HG03135 (cell line): ENCODE measurements at regions not wholly inside any gene's neighbourhood (a gene's known extent, or its start where the extent isn't known, plus 50 kb on each side); places are given as distances from the start of the nearest gene placed in this dataset.
A peak's percentile ranks its signal among the peaks of the same experiment; 100 is the strongest.

Experiments used
- ATAC-seq: cut with Tn5 transposase; IDR thresholded peaks from one replicate; pipeline ENCODE4 v1.9.1; 2021; ENCODE audit warnings: mild to moderate bottlenecking, moderate library complexity; ENCODE audit not compliant: unreplicated experiment

DNA sequence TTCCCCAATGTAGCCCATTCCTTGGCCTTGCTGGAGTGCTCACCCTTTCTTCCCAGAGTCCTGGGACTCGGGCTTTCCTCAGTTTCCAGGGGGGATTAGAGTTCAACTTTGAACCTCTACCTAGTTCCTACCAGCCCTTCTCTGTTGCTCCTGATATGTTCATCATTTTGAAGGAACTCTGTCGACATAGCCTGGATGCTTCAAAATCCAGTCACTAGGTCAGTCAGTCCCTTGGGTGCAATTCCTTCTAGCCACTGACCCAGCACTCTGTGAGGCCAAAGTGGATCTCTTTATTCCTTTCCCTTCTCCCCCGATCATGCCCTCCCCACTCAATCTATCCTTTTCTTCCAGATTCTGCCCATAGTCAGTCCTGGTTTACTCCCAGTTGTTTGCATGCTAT lies 72.3 kb upstream of the TMCC3 start:
- no peak for ATAC-seq

DNA sequence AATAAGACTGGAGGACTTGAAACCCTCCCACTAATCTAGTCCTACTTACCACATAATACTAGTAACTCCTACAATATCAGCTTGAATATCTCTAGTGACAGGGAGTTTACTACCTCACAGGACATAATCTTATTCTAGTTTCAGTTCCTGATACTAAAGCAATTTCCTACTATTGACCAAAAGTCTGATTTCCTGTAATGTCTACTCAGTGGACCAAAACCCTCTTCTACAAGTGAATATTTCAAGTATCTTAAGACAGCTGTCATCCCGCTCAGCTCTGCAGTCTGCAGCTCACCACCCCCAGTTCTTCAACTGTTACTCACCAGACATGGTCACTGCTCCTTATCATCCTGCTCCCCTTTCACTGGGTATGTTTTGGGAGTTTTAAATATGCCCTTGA lies 70.8 kb upstream of the TMCC3 start:
- ATAC-seq = peak; percentile 90

DNA sequence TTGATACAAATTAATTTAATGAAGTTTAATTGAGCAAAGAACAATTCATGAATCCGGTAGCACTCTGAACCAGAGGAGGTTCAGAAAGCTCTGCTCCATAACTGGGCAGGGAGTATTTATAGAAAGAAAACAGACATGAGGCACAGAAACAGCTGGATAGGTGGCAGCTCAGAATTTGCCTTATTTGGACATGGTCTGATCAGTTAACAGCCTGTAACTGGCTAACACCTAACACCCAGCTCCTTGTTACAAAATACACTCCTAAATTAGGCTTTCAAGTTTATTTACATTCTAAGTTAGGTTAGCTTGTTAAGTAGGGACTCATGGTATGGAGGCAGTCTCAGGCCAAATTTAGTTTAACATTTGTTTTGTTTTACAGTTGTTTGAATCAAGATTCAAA lies 67.8 kb upstream of the TMCC3 start:
- ATAC-seq = no peak

DNA sequence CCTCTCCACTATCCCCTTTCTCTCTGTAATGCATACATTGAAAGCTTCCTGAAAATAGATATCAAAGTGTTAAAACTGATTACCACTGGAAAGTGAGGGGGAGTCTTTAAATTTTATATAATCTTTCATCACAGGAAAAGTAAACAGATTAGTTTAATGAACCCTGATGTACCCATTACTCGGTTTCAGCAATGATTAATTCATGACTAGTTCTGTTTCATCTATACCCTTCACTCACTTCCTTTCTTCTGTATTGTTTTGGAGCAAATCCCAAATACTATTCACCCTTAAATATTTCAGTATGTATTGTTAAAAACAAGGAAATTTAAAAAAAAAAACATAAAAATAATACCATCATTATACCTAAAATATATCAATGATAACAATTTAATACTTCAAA lies 67.3 kb upstream of the TMCC3 start:
- no peak for ATAC-seq

DNA sequence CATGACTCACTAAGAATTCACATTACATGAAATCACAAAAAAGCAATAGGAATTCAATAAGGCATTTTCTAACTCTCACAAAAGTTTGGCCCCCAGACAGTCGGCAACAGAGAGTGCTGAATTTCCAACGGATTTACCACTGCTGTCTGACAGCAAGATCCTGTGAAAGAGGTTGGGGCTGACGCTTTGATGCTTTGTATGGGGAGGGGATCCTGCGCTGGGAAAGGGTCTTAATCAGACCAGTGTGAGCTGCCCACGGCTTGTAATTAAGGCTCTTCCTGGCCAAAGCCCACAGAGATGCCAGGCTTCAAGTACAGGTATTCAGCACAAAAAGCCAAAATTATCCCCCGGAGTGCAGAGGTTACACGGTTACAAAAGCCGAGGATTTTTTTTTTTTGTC lies 66.8 kb upstream of the TMCC3 start:
- no peak for ATAC-seq

DNA sequence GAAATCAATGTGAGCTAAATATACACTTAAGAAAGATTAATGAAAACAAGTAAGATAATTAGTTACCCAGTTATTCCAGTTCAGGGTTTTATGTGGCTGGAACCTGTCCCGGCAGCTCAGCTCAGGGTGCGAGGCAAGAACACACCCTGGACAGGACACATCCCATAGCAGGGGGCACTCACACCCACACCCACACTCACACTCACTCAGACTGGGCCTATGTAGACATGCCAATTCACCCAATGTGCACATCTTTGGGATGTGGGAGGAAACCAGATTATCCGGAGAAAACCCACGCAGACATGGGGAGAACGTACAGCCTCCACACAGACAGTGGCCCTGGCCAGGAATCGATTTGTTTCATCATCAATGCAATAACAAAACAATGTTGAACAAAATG lies 66.0 kb upstream of the TMCC3 start:
- no peak for ATAC-seq

DNA sequence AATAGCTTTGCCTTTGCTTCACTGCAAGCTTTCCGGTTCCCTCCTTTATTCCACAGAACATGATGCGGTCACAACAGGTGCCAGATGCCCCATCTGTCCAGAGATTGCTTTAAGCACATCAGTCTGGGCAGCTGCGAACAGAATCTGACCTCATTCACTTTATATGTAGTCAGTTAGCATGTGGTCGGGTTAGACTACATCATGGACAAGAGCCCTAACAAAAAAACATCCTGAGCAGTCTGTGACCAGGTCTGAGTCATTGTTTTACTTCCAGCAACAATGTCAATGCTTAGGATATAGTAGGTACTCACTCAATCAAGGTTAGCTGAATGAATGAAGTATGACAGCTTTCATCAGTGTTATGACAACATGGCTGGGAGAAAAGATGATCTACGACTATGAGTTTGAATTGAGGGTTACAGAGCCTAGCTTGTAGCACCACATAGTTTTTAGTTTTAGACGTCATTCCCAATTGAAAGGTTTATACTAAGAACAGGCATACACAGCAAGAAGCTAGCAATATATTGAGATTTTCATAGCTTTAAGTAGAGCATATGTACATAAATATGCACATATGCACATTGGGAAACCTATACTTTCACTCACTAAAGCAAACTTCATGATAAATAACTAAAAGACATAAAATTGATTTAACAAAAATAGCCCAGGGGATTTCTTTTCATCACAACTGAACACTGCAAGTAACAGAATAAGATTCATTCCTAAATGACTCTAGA lies 64.2 kb upstream of the TMCC3 start:
- no peak for ATAC-seq

DNA sequence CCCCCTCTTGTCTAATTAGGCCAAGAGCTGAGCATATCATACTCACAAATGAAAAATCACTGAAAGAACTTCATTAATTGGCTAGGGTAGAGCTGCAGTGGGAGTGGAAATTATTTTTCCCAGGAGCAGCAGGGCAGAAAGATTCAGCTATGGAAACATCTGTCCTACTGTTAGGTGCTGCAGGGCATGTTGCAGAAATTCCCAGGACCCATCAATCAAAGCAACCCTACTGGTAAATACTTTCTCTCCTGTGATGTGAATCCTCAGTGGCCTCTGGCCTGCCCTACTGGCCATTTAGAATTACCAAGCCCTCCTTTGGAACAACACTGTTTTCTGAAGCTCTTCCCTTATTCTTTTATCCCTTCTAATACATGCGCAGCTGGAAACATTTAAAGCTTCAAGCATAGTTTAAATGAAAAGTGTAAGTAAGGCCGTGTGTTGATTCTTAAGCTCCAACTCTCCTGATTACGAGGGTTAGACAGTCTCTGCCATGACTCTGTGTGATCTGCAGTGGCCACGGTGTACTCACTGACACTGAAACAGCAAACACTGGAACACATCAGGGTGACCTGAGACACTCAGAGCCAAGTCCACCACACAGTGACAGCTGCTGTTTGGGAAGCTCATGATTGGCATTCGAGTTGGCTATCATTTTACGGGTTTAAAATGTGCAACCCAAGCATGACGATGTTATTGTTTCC lies 62.6 kb upstream of the TMCC3 start:
- no peak for ATAC-seq

DNA sequence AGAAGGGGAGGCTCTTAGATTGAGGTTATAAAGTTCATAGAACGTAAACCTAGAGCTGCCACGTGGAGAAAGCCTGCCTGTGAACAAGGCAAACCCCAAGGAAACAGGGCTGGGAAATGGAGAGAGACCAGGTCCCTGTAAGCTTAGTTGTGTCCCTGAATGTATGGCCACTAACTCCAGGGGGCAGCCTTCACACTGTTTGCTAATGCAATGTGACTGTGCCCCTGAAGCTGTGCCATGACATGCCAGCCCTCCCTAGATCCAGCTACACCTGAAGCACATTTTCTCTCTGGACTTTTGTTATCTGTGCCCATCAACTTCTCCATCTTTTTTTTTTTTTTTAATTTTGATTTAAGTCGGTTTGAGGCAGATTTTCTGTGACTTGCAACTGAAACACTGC lies 60.6 kb upstream of the TMCC3 start:
- no peak for ATAC-seq

DNA sequence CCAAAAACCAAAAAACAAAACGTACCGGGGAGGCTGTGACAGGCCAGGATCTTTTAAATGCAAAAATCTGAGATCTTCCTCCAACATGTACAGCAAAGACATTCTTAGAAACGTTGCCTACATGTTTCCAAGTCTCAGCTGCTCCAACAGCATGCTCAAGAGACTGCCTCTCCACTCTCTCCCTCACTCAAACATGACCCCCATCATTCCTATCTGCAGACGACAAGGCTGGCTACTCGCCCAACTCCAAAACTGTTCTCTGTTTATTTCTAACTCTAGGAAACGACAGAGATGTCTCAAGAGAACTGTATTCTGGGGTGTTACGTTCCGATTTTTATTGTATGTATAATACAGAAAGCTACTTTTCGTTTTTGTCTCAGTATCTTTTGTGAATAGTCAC lies 57.5 kb upstream of the TMCC3 start:
- no peak for ATAC-seq

DNA sequence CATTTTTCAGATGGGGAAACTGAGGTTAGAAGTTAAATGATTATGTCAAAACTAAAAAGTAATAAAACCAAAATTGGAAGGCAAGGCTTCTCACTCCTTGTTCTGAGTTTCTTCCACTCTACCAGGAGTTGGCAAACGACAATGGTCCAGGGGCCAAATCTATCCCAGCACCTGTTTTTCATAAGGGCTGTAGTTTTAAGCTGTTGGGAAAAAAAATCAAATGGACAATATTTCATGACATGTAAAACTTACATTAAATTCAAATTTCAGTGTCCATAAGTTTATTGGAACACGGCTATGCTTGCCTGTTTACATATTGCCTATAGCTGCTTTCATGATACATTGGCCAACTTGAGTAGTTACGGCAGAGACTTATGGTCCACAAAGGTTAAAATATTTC lies 56.7 kb upstream of the TMCC3 start:
- no peak for ATAC-seq

DNA sequence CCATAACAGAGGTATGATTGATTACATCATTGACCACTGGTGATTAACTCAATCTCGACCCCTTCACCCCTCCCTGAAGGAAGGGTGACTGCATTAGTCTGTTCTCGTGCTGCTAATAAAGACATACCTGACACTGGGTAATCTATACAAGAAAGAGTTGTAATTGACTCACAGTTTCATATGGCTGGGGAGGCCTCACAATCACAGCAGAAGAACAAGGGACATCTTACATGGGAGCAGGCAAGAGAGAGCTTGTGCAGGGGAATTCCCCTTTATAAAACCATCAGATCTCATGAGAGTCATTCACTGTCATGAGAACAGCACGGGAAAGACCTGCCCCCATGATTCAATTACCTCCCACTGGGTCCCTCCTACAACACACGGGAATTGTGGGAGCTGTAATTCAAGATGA lies 55.9 kb upstream of the TMCC3 start:
- peak; percentile 60 for ATAC-seq

DNA sequence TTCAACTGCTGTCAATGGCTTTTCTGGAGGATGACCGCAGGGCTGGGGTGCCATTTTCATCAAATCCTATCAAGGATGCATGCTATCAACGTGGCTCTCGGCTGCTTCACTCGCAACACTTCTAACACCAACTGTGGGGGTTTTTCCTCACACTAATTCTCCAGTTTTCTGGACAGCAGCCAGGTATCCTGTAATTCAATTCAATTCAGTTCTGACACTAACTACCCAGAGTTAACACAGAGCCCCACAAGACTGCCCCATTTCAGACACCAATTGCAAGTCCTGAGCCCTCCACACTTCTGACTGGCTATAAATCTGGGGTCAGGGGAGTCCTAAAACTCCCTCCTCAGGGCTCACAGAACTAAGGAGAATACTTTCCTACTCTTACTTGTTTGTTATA lies 55.3 kb upstream of the TMCC3 start:
- ATAC-seq = no peak

DNA sequence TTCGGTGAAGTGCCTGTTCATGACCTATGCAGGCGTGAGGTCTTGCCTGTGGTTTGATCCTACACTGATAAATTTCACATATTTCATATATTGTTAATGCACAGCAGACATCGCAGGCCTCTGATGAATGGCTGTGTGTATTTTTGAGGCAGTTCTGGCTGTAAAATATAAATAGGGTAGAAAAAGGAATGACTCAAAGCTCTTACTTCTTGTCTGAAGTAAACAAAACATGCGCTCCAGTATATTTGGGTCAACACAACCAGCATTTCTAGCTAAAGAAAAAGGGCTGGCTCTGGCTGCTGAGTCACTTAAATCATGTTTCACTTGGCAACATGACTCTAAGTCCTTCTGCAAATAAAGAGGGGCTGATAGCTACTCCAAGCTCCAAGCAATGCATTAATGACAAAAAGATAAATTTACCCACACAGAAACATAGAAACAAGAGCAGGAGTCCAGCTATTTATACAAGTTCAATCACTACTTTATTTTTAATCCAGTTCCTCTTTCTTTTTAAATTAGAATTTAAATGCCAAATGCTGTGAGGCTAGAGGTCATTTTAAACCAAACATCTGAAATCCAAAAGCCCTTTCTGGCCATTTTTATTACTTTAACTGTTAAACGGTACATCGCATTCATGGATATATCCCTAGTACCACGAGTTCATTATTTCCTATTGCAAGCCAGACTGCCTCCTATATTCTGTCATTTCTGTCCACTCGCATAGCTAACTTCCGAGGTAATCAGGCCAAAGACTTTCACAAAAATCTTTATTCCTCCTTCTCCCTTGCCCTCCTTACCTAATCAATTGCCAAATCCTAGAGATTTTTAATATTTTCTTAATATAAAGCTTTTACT lies 54.3 kb upstream of the TMCC3 start:
- no peak for ATAC-seq

DNA sequence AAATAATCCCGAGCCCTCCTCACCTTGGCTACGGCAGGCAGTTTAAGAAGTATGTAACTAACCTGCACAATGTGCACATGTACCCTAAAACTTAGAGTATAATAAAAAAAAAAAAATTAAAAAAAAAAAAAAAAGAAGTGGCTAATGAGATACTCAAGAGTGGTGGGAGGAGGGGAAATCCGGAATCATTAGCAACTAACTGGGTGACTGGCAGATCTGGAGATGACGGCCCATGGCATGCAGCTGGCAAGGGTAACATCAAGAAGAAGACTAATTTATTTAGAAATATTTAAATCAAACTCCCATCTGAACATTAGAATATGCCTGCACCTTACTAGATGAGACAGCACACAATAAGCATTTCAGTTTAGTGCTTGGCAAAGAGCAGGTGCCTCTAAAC lies 52.3 kb upstream of the TMCC3 start:
- no peak for ATAC-seq

DNA sequence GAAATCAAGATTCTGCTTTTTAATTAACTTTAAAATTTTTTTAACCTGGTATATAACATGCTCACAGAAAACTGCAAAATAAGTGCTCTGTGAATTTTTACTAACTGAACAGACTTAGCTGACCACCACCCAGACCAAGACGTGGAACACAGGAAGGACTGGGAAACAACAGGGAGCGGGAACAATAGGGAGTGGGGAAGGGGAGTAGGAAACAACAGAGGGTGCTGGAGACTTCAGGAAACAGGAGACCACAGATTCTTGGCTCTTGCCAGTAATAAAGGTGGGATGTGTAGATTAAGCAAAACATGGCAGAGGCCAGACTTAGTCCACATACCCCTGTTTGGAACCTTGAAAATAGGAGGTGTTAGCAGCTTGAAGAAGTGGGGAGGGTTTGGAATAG lies 51.4 kb upstream of the TMCC3 start:
- ATAC-seq = no peak

DNA sequence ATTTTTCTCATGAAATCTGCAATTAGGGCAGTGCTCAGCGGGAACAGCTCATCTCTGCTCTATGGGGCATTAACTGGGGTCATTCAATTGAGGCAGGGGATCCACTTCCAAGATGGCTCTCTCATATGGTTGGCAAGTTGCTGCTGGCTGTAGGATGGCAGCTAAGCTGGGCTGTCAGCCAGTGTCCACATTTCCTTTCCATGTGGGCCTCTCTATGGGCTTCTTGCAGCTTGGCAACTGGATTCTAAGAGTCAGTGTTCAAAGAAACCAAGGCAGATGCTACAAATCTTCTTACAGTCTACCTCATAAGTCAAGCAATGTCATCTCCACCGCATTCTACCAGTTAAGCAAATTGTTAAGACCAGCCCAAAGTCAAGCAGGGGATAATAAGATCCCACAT lies 50.3 kb upstream of the TMCC3 start:
- no peak for ATAC-seq
